Choroid plexus epithelial cell (primary cell): ENCODE measurements at regions not wholly inside any gene's neighbourhood (a gene's known extent, or its start where the extent isn't known, plus 50 kb on each side); places are given as distances from the start of the nearest gene placed in this dataset.

Experiments used
- DNase-seq: peaks from one replicate; pipeline ENCODE4 v3.0.0-alpha.2; 2010; ENCODE audit warnings: low read depth
- H3K4me3 ChIP-seq: 2 replicates; pipeline ENCODE4 v1.5.1; 2011; ENCODE audit warnings: low read depth, mild to moderate bottlenecking, control low read depth, low read length, moderate library complexity
- CTCF ChIP-seq: conservative IDR thresholded peaks from 2 replicates; pipeline ENCODE4 v1.5.1; 2011; ENCODE audit warnings: low read depth, mild to moderate bottlenecking, control low read depth, inconsistent platforms, low read length, moderate library complexity

- TF ChIP-seq CTCF: no peak
- DNase-seq: no peak
- no peak overlapping the region for H3K4me3 ChIP-seq
Measured at GRCh38 chr13:27847669-27848068, 55.4 kb downstream of the GSX1 start.

- TF ChIP-seq CTCF: no peak
- DNase-seq: no peak
Measured at GRCh38 chr13:27851096-27851850, 59.0 kb downstream of the GSX1 start.

GRCh38 chr13:27852491-27852890 lies 60.2 kb downstream of the GSX1 start:
- DNase-seq: no peak
- no peak for TF ChIP-seq CTCF
- no peak overlapping the region for H3K4me3 ChIP-seq

More at GRCh38 chr13:27851096-27851850, 59.0 kb downstream of the GSX1 start:
- H3K4me3 ChIP-seq: no peak overlapping the region

- no peak for TF ChIP-seq CTCF
- H3K4me3 ChIP-seq: no peak overlapping the region
- no peak for DNase-seq
Measured at GRCh38 chr13:27853335-27853734, 61.1 kb downstream of the GSX1 start.

GRCh38 chr13:27853861-27854260 lies 61.6 kb downstream of the GSX1 start:
- no peak for TF ChIP-seq CTCF
- DNase-seq: no peak
- H3K4me3 ChIP-seq: no peak overlapping the region

GRCh38 chr13:27854606-27855005 lies 62.3 kb downstream of the GSX1 start:
- H3K4me3 ChIP-seq: no peak overlapping the region
- no peak for DNase-seq
- no peak for TF ChIP-seq CTCF

GRCh38 chr13:27855381-27855780 lies 63.1 kb downstream of the GSX1 start:
- no peak overlapping the region for H3K4me3 ChIP-seq
- no peak for DNase-seq
- no peak for TF ChIP-seq CTCF
